ENCODE measurements at regions not wholly inside any gene's neighbourhood (a gene's known extent, or its start where the extent isn't known, plus 50 kb on each side); places are given as distances from the start of the nearest gene placed in this dataset.

GRCh38 chr12:38137716-38138115 lies 178.9 kb upstream of the ALG10B start:
- no peak for TF ChIP-seq GATA2 (IDR thresholded peaks at IDR 0.05; ENCODE audit: insufficient read depth, insufficient read length, low read depth, low read length)
- TF ChIP-seq JUN (IDR thresholded peaks at IDR 0.05; ENCODE audit: borderline replicate concordance, insufficient read depth, insufficient read length, low read depth): no peak
- TF ChIP-seq FOS (IDR thresholded peaks at IDR 0.05; ENCODE audit: borderline replicate concordance, insufficient read depth, low read length): no peak
- no peak for TF ChIP-seq POLR2A (IDR thresholded peaks at IDR 0.05; ENCODE audit: low read depth, low read length)
- Histone ChIP-seq H3K36me3 (ENCODE audit: control insufficient read depth in 2 of 2, extremely low read depth in 1 of 2, insufficient read depth in 2 of 2, low read length in 2 of 2) (no peaks in the 10 kb centered on the region), H3K79me2 (ENCODE audit: control insufficient read depth, insufficient read depth, low read length) (no peaks in the 10 kb centered on the region), H3K9ac (replicated peaks; ENCODE audit: extremely low read depth, insufficient read depth, low read length) (no peak overlapping the region), H4K20me1 (replicated peaks; ENCODE audit: control insufficient read depth, extremely low read depth, insufficient read depth, low read length) (no peaks in the 10 kb centered on the region), H2AFZ (ENCODE audit: low read depth, low read length) (no peak overlapping the region), H3K9me1 (replicated peaks; ENCODE audit: control insufficient read depth, extremely low read depth, insufficient read depth, low read length) (no peaks in the 10 kb centered on the region), H3K27me3 (ENCODE audit: control insufficient read depth in 2 of 2, insufficient read depth in 2 of 2, low read length in 2 of 2) (no peaks in the 10 kb centered on the region), H3K4me1 (ENCODE audit: control insufficient read depth, extremely low read depth, insufficient read depth, low read length) (no peaks in the 10 kb centered on the region), H3K9me3 (replicated peaks; ENCODE audit: control insufficient read depth, insufficient read depth, low read length) (no peaks in the 10 kb centered on the region), H3K27ac (ENCODE audit: insufficient read depth, low read depth, low read length) (no peak overlapping the region), H3K4me2 (ENCODE audit: insufficient read depth, low read length) (no peak overlapping the region), H3K4me3 (replicated peaks in 1 of 3; ENCODE audit: insufficient read depth in 1 of 3, low read depth in 1 of 3, low read length in 3 of 3) (no peak overlapping the region)
- CTCF ChIA-PET: interaction anchor here (1.2 to 2.8 kb wide), 2 partner anchors 178 to 179 kb away, joined by 4 to 15 read pairs; partner anchors contain the start of gene ALG10B
- FAIRE-seq: no peak
- intact Hi-C loops (cut with micrococcal nuclease): loop anchor here (1.0 to 5.0 kb wide), 2 partner anchors 179 to 1135 kb away; partner anchors contain the start of gene ALG10B
- no TSS peak for BruUV-seq (replicated peaks)
- dilution Hi-C loops (cut with MboI; ENCODE audit: extremely low pct_ligation_motif_present, low sequenced_read_pairs): no loop called here
- POLR2A ChIA-PET: no interaction called here
- no peak for DNase-seq (ENCODE audit: low read depth, low spot score)

- Histone ChIP-seq H3K27me3 (ENCODE audit: control insufficient read depth in 2 of 2, insufficient read depth in 2 of 2, low read length in 2 of 2) (no peaks in the 10 kb centered on the region), H3K9me3 (replicated peaks; ENCODE audit: control insufficient read depth, insufficient read depth, low read length) (no peaks in the 10 kb centered on the region), H3K4me1 (ENCODE audit: control insufficient read depth, extremely low read depth, insufficient read depth, low read length) (no peaks in the 10 kb centered on the region), H3K36me3 (ENCODE audit: control insufficient read depth in 2 of 2, extremely low read depth in 1 of 2, insufficient read depth in 2 of 2, low read length in 2 of 2) (no peaks in the 10 kb centered on the region), H3K4me3 (replicated peaks in 1 of 3; ENCODE audit: insufficient read depth in 1 of 3, low read depth in 1 of 3, low read length in 3 of 3) (peak overlapping the region in 1 of 3 experiments; percentile 27), H3K9me1 (replicated peaks; ENCODE audit: control insufficient read depth, extremely low read depth, insufficient read depth, low read length) (no peaks in the 10 kb centered on the region), H3K27ac (ENCODE audit: insufficient read depth, low read depth, low read length) (no peak overlapping the region), H3K79me2 (ENCODE audit: control insufficient read depth, insufficient read depth, low read length) (no peaks in the 10 kb centered on the region), H4K20me1 (replicated peaks; ENCODE audit: control insufficient read depth, extremely low read depth, insufficient read depth, low read length) (no peaks in the 10 kb centered on the region), H3K4me2 (ENCODE audit: insufficient read depth, low read length) (no peak overlapping the region), H3K9ac (replicated peaks; ENCODE audit: extremely low read depth, insufficient read depth, low read length) (no peak overlapping the region), H2AFZ (ENCODE audit: low read depth, low read length) (peak overlapping the region; percentile 23)
- ChIA-PET POLR2A (no interaction called here), CTCF (interaction anchor here (0.6 to 2.8 kb wide), 6 partner anchors 170 to 1134 kb away, joined by 3 to 15 read pairs (median 6); partner anchors contain the start of gene ALG10B)
- peak; percentile 72 for DNase-seq (ENCODE audit: low read depth, low spot score)
- BruUV-seq (replicated peaks): no TSS peak
- dilution Hi-C loops (cut with MboI; ENCODE audit: extremely low pct_ligation_motif_present, low sequenced_read_pairs): no loop called here
- FAIRE-seq: peak; percentile 87
- intact Hi-C loops (cut with micrococcal nuclease): loop anchor here (1.0 to 5.0 kb wide), 2 partner anchors 178 to 1134 kb away; partner anchors contain the start of gene ALG10B
- TF ChIP-seq, protein P1, sequence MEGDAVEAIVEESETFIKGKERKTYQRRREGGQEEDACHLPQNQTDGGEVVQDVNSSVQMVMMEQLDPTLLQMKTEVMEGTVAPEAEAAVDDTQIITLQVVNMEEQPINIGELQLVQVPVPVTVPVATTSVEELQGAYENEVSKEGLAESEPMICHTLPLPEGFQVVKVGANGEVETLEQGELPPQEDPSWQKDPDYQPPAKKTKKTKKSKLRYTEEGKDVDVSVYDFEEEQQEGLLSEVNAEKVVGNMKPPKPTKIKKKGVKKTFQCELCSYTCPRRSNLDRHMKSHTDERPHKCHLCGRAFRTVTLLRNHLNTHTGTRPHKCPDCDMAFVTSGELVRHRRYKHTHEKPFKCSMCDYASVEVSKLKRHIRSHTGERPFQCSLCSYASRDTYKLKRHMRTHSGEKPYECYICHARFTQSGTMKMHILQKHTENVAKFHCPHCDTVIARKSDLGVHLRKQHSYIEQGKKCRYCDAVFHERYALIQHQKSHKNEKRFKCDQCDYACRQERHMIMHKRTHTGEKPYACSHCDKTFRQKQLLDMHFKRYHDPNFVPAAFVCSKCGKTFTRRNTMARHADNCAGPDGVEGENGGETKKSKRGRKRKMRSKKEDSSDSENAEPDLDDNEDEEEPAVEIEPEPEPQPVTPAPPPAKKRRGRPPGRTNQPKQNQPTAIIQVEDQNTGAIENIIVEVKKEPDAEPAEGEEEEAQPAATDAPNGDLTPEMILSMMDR (IDR thresholded peaks at IDR 0.05; ENCODE audit: extremely low read depth in 1 of 2, insufficient read depth in 1 of 2, low read depth in 1 of 2, low read length in 2 of 2): peak; percentile 84 to 89
- TF ChIP-seq MAX (IDR thresholded peaks at IDR 0.05; ENCODE audit: insufficient read depth, insufficient read length) (no peak), POLR2AphosphoS5 (IDR thresholded peaks at IDR 0.05; ENCODE audit: insufficient read depth, low read depth, low read length) (no peak)
These were observed 178.1 kb upstream of the ALG10B start for GRCh38 chr12:38138225-38139221.
